Upper lobe of left lung (tissue), 4 donors: ENCODE measurements at regions not wholly inside any gene's neighbourhood (a gene's known extent, or its start where the extent isn't known, plus 50 kb on each side); places are given as distances from the start of the nearest gene placed in this dataset.

ENCODE experiments used
- CTCF ChIP-seq, 6 experiments: fragments of 450-650 bp in 4 of 6; fragments of 200-600 bp in 2 of 6; sonication (generic) in 2 of 6; IDR thresholded peaks; one replicate each; pipeline ENCODE4 v1.5.1; 2016 to 2019; ENCODE audit warnings: antibody characterized with exemption in 6 of 6
- POLR2A ChIP-seq, 4 donors: fragments of 450-650 bp; IDR thresholded peaks; one replicate each; pipeline ENCODE4 v1.5.1; 2016 to 2017; ENCODE audit warnings: antibody characterized with exemption in 4 of 4, mild to moderate bottlenecking in 2 of 4

- TF ChIP-seq POLR2A (IDR thresholded peaks at IDR 0.05) (no peak), CTCF (IDR thresholded peaks at IDR 0.05) (no peak)
Measured at GRCh38 chr18:44033144-44033701, 647.5 kb upstream of the SETBP1 start.
